ENCODE measurements at regions not wholly inside any gene's neighbourhood (a gene's known extent, or its start where the extent isn't known, plus 50 kb on each side); places are given as distances from the start of the nearest gene placed in this dataset.

GRCh38 chr13:97852181-97852874 lies 101.1 kb upstream of the IPO5 start:
- no peak overlapping the region for H3K4me2 ChIP-seq
- no peak overlapping the region for H3K4me3 ChIP-seq
- no peaks in the 10 kb centered on the region for H3K9me3 ChIP-seq
- TF ChIP-seq ZSCAN20 (CRISPR knock-in tag; IDR thresholded peaks at IDR 0.05) (no peak), HDAC2 (IDR thresholded peaks at IDR 0.05) (no peak), RCOR1 (IDR thresholded peaks at IDR 0.05; ENCODE audit: low read depth, low read length) (no peak), CEBPB (IDR thresholded peaks at IDR 0.05) (no peak), JUNB (IDR thresholded peaks at IDR 0.05) (no peak), FOSL2 (IDR thresholded peaks at IDR 0.05) (no peak), FOSL2 (CRISPR knock-in tag; IDR thresholded peaks at IDR 0.05) (no peak), SREBF2 (IDR thresholded peaks at IDR 0.05) (no peak), RFX5 (IDR thresholded peaks at IDR 0.05) (no peak), NFE2L2 (conservative IDR thresholded peaks at IDR 0.05; ENCODE audit: low read length) (no peak), EHF (CRISPR knock-in tag; IDR thresholded peaks at IDR 0.05) (no peak), KDM1A (IDR thresholded peaks at IDR 0.05; ENCODE audit: low read depth) (no peak), KDM5A (IDR thresholded peaks at IDR 0.05) (no peak), HOXA7 (CRISPR knock-in tag; IDR thresholded peaks at IDR 0.05) (no peak), ATOH8 (CRISPR knock-in tag; IDR thresholded peaks at IDR 0.05; ENCODE audit: low read depth) (no peak), RAD21 (conservative IDR thresholded peaks at IDR 0.05 in 1 of 2, IDR thresholded peaks at IDR 0.05 in 1 of 2) (no peak), RARB (CRISPR knock-in tag; IDR thresholded peaks at IDR 0.05) (no peak), ZFP36 (IDR thresholded peaks at IDR 0.05; ENCODE audit: borderline replicate concordance, partially characterized antibody) (no peak), ZC3H11A (IDR thresholded peaks at IDR 0.05) (no peak), CHD2 (IDR thresholded peaks at IDR 0.05; ENCODE audit: low read length, partially characterized antibody) (no peak), PBX3 (IDR thresholded peaks at IDR 0.05) (no peak)
- no peak for ATAC-seq
- no peak for FAIRE-seq
- CTCF ChIA-PET, result interaction anchor here (0.6 kb wide), 1 partner anchor 38 kb away, joined by 3 read pairs; no protein-coding TSS in a partner anchor
- 22% methylated on average over 4 of the region's 5 CpGs for WGBS (ENCODE audit: missing lambda C conversion rate)
- POLR2A ChIA-PET, result no interaction called here
- H3K4me1 ChIP-seq, result peaks cover 14% of the 10 kb centered on the region; the same call in 1 of the 3 replicates
- DNase-seq (ENCODE audit: low read depth in 1 of 2, low spot score in 1 of 2), result no peak
- H3K27ac ChIP-seq, result no peak overlapping the region

GRCh38 chr13:97853550-97853949 lies 99.9 kb upstream of the IPO5 start:
- no peak for FAIRE-seq
- 9% methylated on average over 4 of the region's 4 CpGs for WGBS (ENCODE audit: missing lambda C conversion rate)

More at GRCh38 chr13:97853550-97853949, 99.9 kb upstream of the IPO5 start:
- CTCF ChIA-PET, result interaction anchor here (0.7 to 3.6 kb wide), 2 partner anchors 58 to 666 kb away, joined by 3 to 21 read pairs; no protein-coding TSS in a partner anchor
- Histone ChIP-seq H3K4me2 (peak overlapping the region; percentile 57), H3K27ac (peak overlapping the region in 1 of 2 experiments; percentile 32; a peak in 2 of 6 replicates), H3K4me3 (no peak overlapping the region), H3K4me1 (peaks cover 14% of the 10 kb centered on the region; the same call in 1 of the 3 replicates), H3K9me3 (no peaks in the 10 kb centered on the region)
- TF ChIP-seq KDM1A (IDR thresholded peaks at IDR 0.05; ENCODE audit: low read depth), result no peak
- no peak for TF ChIP-seq ATOH8 (CRISPR knock-in tag; IDR thresholded peaks at IDR 0.05; ENCODE audit: low read depth)
- TF ChIP-seq JUN (IDR thresholded peaks at IDR 0.05), result no peak
- ATAC-seq (no peak), DNase-seq (ENCODE audit: low read depth in 1 of 2, low spot score in 1 of 2) (no peak)
- POLR2A ChIA-PET, result no interaction called here

Measured in A549 (cell line).